ENCODE measurements at regions not wholly inside any gene's neighbourhood (a gene's known extent, or its start where the extent isn't known, plus 50 kb on each side); places are given as distances from the start of the nearest gene placed in this dataset.

- Mint-ChIP-seq H3K36me3 (ENCODE audit: low read depth) (no peaks in the 10 kb centered on the region), H3K4me1 (no peaks in the 10 kb centered on the region), H3K27me3 (no peaks in the 10 kb centered on the region), H3K27ac (no peak overlapping the region), H3K4me3 (no peak overlapping the region), H3K9me3 (peaks cover 8% of the 10 kb centered on the region)
- no peak for DNase-seq
- POLR2A ChIA-PET = no interaction called here
- CTCF ChIA-PET = no interaction called here
- TF ChIP-seq CTCF (IDR thresholded peaks at IDR 0.05) = no peak
- ATAC-seq (ENCODE audit: low read depth) = no peak
- intact Hi-C loops (cut with micrococcal nuclease) = no loop called here
These were observed 183.7 kb upstream of the DIO2 start for GRCh38 chr14:80395031-80395430.

- DNase-seq (no peak), ATAC-seq (ENCODE audit: low read depth) (no peak)
- CTCF ChIA-PET = interaction anchor here (0.7 kb wide), 1 partner anchor 25 kb away, joined by 3 read pairs; no protein-coding TSS in a partner anchor
- Mint-ChIP-seq H3K4me1 (no peaks in the 10 kb centered on the region), H3K27me3 (no peaks in the 10 kb centered on the region), H3K36me3 (ENCODE audit: low read depth) (no peaks in the 10 kb centered on the region), H3K4me3 (no peak overlapping the region), H3K9me3 (peaks cover 8% of the 10 kb centered on the region), H3K27ac (no peak overlapping the region)
- POLR2A ChIA-PET = no interaction called here
- no peak for TF ChIP-seq CTCF (IDR thresholded peaks at IDR 0.05)
- intact Hi-C loops (cut with micrococcal nuclease) = no loop called here
These were observed 182.5 kb upstream of the DIO2 start for GRCh38 chr14:80393766-80394165.

GRCh38 chr14:80390906-80391305 is 179.6 kb upstream of the DIO2 start:
- no peaks in the 10 kb centered on the region for H3K27me3 Mint-ChIP-seq
- DNase-seq (no peak), ATAC-seq (ENCODE audit: low read depth) (no peak)
- TF ChIP-seq CTCF (IDR thresholded peaks at IDR 0.05) = no peak
- no peaks in the 10 kb centered on the region for H3K36me3 Mint-ChIP-seq (ENCODE audit: low read depth)
- CTCF ChIA-PET = no interaction called here
- H3K4me1 Mint-ChIP-seq = no peaks in the 10 kb centered on the region
- no peak overlapping the region for H3K4me3 Mint-ChIP-seq
- POLR2A ChIA-PET = no interaction called here
- H3K27ac Mint-ChIP-seq = no peak overlapping the region
- no peaks in the 10 kb centered on the region for H3K9me3 Mint-ChIP-seq
- intact Hi-C loops (cut with micrococcal nuclease) = no loop called here

GRCh38 chr14:80388980-80389711 is 177.8 kb upstream of the DIO2 start:
- Mint-ChIP-seq H3K36me3 (ENCODE audit: low read depth) (no peaks in the 10 kb centered on the region), H3K27ac (no peak overlapping the region), H3K4me3 (no peak overlapping the region), H3K9me3 (no peaks in the 10 kb centered on the region), H3K4me1 (no peaks in the 10 kb centered on the region), H3K27me3 (no peaks in the 10 kb centered on the region)
- no peak for TF ChIP-seq CTCF (IDR thresholded peaks at IDR 0.05)
- ChIA-PET POLR2A (no interaction called here), CTCF (no interaction called here)
- DNase-seq (no peak), ATAC-seq (ENCODE audit: low read depth) (no peak)
- intact Hi-C loops (cut with micrococcal nuclease) = no loop called here

GRCh38 chr14:80387563-80387981 is 176.3 kb upstream of the DIO2 start:
- ATAC-seq (ENCODE audit: low read depth) = no peak
- CTCF ChIA-PET = no interaction called here
- TF ChIP-seq CTCF (IDR thresholded peaks at IDR 0.05) = no peak
- no peaks in the 10 kb centered on the region for H3K4me1 Mint-ChIP-seq
- H3K9me3 Mint-ChIP-seq = no peaks in the 10 kb centered on the region
- H3K27me3 Mint-ChIP-seq = no peaks in the 10 kb centered on the region
- no peak overlapping the region for H3K4me3 Mint-ChIP-seq
- intact Hi-C loops (cut with micrococcal nuclease) = no loop called here
- DNase-seq = no peak
- no peak overlapping the region for H3K27ac Mint-ChIP-seq
- POLR2A ChIA-PET = no interaction called here
- H3K36me3 Mint-ChIP-seq (ENCODE audit: low read depth) = no peaks in the 10 kb centered on the region

Data from activated B cell treated with CpG ODN at 0.5 μM for 24 hours (primary cell).